ENCODE measurements at regions not wholly inside any gene's neighbourhood (a gene's known extent, or its start where the extent isn't known, plus 50 kb on each side); places are given as distances from the start of the nearest gene placed in this dataset.
"Not testable (repeated sequence)": the region's sequence is repeated elsewhere in the genome, so short reads cannot be mapped to it uniquely, and the experiment has no call there.

DNA sequence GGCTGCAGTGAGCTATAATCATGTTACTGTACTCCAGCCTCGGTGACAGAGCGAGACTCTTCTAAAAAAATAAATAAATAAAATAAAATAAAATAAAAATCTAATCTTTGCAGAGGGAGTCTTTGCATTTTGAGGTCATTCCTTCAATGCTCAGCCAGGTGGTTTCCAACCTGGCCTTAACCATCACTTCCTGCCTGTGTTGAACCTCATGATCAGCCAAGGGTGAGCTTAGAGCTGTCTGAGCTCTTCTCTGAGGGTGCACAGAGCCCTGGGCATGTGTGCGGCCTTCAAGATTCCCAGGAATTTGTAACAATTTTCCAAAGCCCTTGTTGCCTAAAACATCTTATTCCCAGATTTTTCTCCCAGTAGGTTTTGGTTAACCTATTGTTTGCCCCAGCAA lies 94.3 kb downstream of the KCNJ12 start:
- TF ChIP-seq, protein P1, sequence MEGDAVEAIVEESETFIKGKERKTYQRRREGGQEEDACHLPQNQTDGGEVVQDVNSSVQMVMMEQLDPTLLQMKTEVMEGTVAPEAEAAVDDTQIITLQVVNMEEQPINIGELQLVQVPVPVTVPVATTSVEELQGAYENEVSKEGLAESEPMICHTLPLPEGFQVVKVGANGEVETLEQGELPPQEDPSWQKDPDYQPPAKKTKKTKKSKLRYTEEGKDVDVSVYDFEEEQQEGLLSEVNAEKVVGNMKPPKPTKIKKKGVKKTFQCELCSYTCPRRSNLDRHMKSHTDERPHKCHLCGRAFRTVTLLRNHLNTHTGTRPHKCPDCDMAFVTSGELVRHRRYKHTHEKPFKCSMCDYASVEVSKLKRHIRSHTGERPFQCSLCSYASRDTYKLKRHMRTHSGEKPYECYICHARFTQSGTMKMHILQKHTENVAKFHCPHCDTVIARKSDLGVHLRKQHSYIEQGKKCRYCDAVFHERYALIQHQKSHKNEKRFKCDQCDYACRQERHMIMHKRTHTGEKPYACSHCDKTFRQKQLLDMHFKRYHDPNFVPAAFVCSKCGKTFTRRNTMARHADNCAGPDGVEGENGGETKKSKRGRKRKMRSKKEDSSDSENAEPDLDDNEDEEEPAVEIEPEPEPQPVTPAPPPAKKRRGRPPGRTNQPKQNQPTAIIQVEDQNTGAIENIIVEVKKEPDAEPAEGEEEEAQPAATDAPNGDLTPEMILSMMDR (IDR thresholded peaks at IDR 0.05), result not testable (repeated sequence)
- not testable (repeated sequence) for TF ChIP-seq EZH2, EZH2phosphoT487 (IDR thresholded peaks at IDR 0.05)
